Hepatocyte (in vitro differentiated cells): ENCODE measurements at regions not wholly inside any gene's neighbourhood (a gene's known extent, or its start where the extent isn't known, plus 50 kb on each side); places are given as distances from the start of the nearest gene placed in this dataset.

Experiments used
- CTCF ChIP-seq: fragments of 200-600 bp; sonication (generic); IDR thresholded peaks from 2 replicates; pipeline ENCODE4 v1.5.1; 2016; ENCODE audit warnings: antibody characterized with exemption, mild to moderate bottlenecking; ENCODE audit not compliant: poor library complexity
- EZH2phosphoT487 ChIP-seq: fragments of 200-600 bp; sonication (generic); IDR thresholded peaks from one replicate; pipeline ENCODE4 v1.6.1; 2018; ENCODE audit warnings: antibody characterized with exemption, mild to moderate bottlenecking, low read depth, moderate library complexity; ENCODE audit not compliant: unreplicated experiment, severe bottlenecking

- TF ChIP-seq CTCF, result no peak
- no peak for TF ChIP-seq EZH2phosphoT487
Observed at GRCh38 chr9:13034694-13035002, 244.8 kb downstream of the MPDZ start.
